ENCODE measurements at regions not wholly inside any gene's neighbourhood (a gene's known extent, or its start where the extent isn't known, plus 50 kb on each side); places are given as distances from the start of the nearest gene placed in this dataset.

GRCh38 chr4:3831529-3832150, 65.5 kb downstream of the ADRA2C start:
- DNase-seq: no peak

- no peak for DNase-seq
Observed at GRCh38 chr4:3832536-3833220, 66.5 kb downstream of the ADRA2C start.

- no peak for DNase-seq
Observed at GRCh38 chr4:3833326-3833989, 67.3 kb downstream of the ADRA2C start.

GRCh38 chr4:3834186-3834662, 68.0 kb downstream of the ADRA2C start:
- DNase-seq: no peak

GRCh38 chr4:3834663-3835521, 68.7 kb downstream of the ADRA2C start:
- no peak for DNase-seq

GRCh38 chr4:3835527-3836405, 69.6 kb downstream of the ADRA2C start:
- DNase-seq: no peak

GRCh38 chr4:3836406-3836755, 70.2 kb downstream of the ADRA2C start:
- no peak for DNase-seq

GRCh38 chr4:3836756-3837601, 70.8 kb downstream of the ADRA2C start:
- DNase-seq: no peak

GRCh38 chr4:3838437-3839380, 72.5 kb downstream of the ADRA2C start:
- DNase-seq: no peak

GRCh38 chr4:3845094-3845743, 79.0 kb downstream of the ADRA2C start:
- no peak for DNase-seq

GRCh38 chr4:3845744-3846429, 79.7 kb downstream of the ADRA2C start:
- DNase-seq: no peak

- no peak for DNase-seq
Observed at GRCh38 chr4:3847211-3847940, 81.2 kb downstream of the ADRA2C start.

- DNase-seq: no peak
Observed at GRCh38 chr4:3848323-3848722, 82.1 kb downstream of the ADRA2C start.

GRCh38 chr4:3849140-3849539, 83.0 kb downstream of the ADRA2C start:
- DNase-seq: no peak

- no peak for DNase-seq
Observed at GRCh38 chr4:3850128-3850527, 83.9 kb downstream of the ADRA2C start.

- DNase-seq: no peak
Observed at GRCh38 chr4:3851211-3851610, 85.0 kb downstream of the ADRA2C start.

- no peak for DNase-seq
Observed at GRCh38 chr4:3851881-3852280, 85.7 kb downstream of the ADRA2C start.

- no peak for DNase-seq
Observed at GRCh38 chr4:3852309-3852708, 86.1 kb downstream of the ADRA2C start.

All from central memory CD4-positive, alpha-beta T cell (primary cell).